ENCODE measurements at regions not wholly inside any gene's neighbourhood (a gene's known extent, or its start where the extent isn't known, plus 50 kb on each side); places are given as distances from the start of the nearest gene placed in this dataset.

DNA sequence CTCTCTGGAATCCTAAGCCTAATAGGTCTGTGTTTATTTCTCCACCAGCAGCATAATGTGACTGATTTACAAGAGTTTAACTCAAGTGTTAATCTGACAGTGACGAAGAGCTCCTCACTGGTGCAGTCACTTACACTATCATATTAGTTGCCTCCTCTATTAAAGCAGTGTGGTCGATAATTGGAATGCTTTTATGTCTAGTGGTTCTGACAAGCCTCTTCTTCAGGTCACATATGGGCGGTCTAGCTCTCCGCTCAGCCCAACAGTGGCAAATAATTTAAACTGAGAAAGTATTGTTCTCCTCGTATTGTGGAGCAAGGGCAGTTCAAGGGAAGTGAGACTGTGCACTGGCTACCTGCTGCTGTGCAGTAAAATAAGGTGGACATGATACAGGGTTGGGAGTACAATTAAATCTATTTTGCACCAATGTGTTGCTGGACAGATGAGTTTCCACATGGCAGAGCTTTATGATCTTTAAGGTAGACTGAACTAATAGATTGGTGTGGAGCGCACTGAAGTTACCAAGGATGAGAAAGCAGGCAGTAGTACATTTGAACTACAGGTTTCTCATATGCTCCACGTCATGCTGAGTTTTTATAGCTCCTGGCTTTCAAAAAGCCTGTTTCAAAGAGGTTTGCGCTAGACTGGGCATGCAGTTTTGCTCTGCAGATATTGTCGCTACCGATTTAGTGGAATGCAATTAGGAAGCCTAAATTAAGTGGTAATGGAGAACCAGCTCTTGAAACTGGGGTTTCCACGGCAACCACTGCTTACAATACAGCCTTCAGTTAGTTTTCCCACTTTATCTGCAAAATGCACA is 151.7 kb upstream of the POU3F3 start:
- no peak overlapping the region for H3K4me3 ChIP-seq (replicated peaks in 1 of 3; ENCODE audit: insufficient read depth in 1 of 3, low read depth in 2 of 3, low read length in 3 of 3)
- FAIRE-seq (no peak), DNase-seq (ENCODE audit: low spot score) (no peak), ATAC-seq (no peak; the same call in 2 of the 3 replicates)
- no peaks in the 10 kb centered on the region for H3K9me3 ChIP-seq (ENCODE audit: low read length)
- peaks cover 0 to 29% of the 10 kb centered on the region in 2 experiments; a peak in 4 of 5 replicates for H3K27me3 ChIP-seq (ENCODE audit: control insufficient read depth in 1 of 2, insufficient read depth in 2 of 2, low read length in 2 of 2)
- no peak overlapping the region for H2AFZ ChIP-seq (ENCODE audit: low read length)
- no peak overlapping the region for H3K4me2 ChIP-seq (ENCODE audit: low read depth, low read length)
- in situ Hi-C loops (cut with HindIII; ENCODE audit: extremely low pct_ligation_motif_present, low pct_unique_long_range_greater_than_20kb) = no loop called here
- ChIA-PET POLR2A (no interaction called here), CTCF (ENCODE audit: low intra/inter-chr PET ratio, low total read pairs) (no interaction called here)
- intact Hi-C loops (cut with micrococcal nuclease; ENCODE audit: unreplicated experiment) = no loop called here
- 33% methylated on average over 11 of the region's 11 CpGs for whole genome bisulfite sequencing (ENCODE audit: low lambda C conversion rate)
- H4K20me1 ChIP-seq (ENCODE audit: insufficient read depth, low read length) = no peaks in the 10 kb centered on the region
- no peaks in the 10 kb centered on the region for H3K79me2 ChIP-seq (ENCODE audit: insufficient read depth, low read length)
- H3K36me3 ChIP-seq (replicated peaks in 1 of 2; ENCODE audit: control insufficient read depth in 1 of 2, insufficient read depth in 2 of 2, low read length in 2 of 2) = no peaks in the 10 kb centered on the region
- H3K9ac ChIP-seq (ENCODE audit: insufficient read depth, low read depth, low read length) = no peak overlapping the region
- BruUV-seq (replicated peaks) = no TSS peak
- H3K4me1 ChIP-seq (ENCODE audit: insufficient read depth, low read length) = no peaks in the 10 kb centered on the region
- no peak overlapping the region for H3K27ac ChIP-seq (ENCODE audit: extremely low read length, insufficient read depth, low read length)
- TF ChIP-seq HOXD1 (CRISPR knock-in tag; IDR thresholded peaks at IDR 0.05) (no peak), ZNF572 (CRISPR knock-in tag; IDR thresholded peaks at IDR 0.05) (no peak), TBL1XR1 (IDR thresholded peaks at IDR 0.05; ENCODE audit: borderline replicate concordance, low read length, partially characterized antibody) (no peak), HOXA5 (CRISPR knock-in tag; IDR thresholded peaks at IDR 0.05) (no peak), CBFB (CRISPR knock-in tag; IDR thresholded peaks at IDR 0.05) (no peak), MED8 (CRISPR knock-in tag; IDR thresholded peaks at IDR 0.05; ENCODE audit: insufficient replicate concordance) (no peak), MTA1 (CRISPR knock-in tag; IDR thresholded peaks at IDR 0.05; ENCODE audit: borderline replicate concordance) (no peak), RFX3 (CRISPR knock-in tag; IDR thresholded peaks at IDR 0.05) (no peak), ZNF383 (CRISPR knock-in tag; IDR thresholded peaks at IDR 0.05; ENCODE audit: borderline replicate concordance) (no peak)
- TF ChIP-seq, protein P1, sequence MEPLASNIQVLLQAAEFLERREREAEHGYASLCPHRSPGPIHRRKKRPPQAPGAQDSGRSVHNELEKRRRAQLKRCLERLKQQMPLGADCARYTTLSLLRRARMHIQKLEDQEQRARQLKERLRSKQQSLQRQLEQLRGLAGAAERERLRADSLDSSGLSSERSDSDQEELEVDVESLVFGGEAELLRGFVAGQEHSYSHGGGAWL (CRISPR knock-in tag; IDR thresholded peaks at IDR 0.05) = no peak
- TF ChIP-seq, protein P2, sequence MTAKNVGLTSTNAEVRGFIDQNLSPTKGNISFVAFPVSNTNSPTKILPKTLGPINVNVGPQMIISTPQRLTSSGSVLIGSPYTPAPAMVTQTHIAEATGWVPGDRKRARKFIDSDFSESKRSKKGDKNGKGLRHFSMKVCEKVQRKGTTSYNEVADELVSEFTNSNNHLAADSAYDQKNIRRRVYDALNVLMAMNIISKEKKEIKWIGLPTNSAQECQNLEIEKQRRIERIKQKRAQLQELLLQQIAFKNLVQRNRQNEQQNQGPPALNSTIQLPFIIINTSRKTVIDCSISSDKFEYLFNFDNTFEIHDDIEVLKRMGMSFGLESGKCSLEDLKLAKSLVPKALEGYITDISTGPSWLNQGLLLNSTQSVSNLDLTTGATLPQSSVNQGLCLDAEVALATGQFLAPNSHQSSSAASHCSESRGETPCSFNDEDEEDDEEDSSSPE (CRISPR knock-in tag; IDR thresholded peaks at IDR 0.05) = no peak
- TF ChIP-seq, protein P3, sequence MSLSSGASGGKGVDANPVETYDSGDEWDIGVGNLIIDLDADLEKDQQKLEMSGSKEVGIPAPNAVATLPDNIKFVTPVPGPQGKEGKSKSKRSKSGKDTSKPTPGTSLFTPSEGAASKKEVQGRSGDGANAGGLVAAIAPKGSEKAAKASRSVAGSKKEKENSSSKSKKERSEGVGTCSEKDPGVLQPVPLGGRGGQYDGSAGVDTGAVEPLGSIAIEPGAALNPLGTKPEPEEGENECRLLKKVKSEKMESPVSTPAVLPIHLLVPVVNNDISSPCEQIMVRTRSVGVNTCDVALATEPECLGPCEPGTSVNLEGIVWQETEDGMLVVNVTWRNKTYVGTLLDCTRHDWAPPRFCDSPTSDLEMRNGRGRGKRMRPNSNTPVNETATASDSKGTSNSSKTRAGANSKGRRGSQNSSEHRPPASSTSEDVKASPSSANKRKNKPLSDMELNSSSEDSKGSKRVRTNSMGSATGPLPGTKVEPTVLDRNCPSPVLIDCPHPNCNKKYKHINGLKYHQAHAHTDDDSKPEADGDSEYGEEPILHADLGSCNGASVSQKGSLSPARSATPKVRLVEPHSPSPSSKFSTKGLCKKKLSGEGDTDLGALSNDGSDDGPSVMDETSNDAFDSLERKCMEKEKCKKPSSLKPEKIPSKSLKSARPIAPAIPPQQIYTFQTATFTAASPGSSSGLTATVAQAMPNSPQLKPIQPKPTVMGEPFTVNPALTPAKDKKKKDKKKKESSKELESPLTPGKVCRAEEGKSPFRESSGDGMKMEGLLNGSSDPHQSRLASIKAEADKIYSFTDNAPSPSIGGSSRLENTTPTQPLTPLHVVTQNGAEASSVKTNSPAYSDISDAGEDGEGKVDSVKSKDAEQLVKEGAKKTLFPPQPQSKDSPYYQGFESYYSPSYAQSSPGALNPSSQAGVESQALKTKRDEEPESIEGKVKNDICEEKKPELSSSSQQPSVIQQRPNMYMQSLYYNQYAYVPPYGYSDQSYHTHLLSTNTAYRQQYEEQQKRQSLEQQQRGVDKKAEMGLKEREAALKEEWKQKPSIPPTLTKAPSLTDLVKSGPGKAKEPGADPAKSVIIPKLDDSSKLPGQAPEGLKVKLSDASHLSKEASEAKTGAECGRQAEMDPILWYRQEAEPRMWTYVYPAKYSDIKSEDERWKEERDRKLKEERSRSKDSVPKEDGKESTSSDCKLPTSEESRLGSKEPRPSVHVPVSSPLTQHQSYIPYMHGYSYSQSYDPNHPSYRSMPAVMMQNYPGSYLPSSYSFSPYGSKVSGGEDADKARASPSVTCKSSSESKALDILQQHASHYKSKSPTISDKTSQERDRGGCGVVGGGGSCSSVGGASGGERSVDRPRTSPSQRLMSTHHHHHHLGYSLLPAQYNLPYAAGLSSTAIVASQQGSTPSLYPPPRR (CRISPR knock-in tag; IDR thresholded peaks at IDR 0.05; ENCODE audit: borderline replicate concordance) = no peak
- TF ChIP-seq, protein P4, sequence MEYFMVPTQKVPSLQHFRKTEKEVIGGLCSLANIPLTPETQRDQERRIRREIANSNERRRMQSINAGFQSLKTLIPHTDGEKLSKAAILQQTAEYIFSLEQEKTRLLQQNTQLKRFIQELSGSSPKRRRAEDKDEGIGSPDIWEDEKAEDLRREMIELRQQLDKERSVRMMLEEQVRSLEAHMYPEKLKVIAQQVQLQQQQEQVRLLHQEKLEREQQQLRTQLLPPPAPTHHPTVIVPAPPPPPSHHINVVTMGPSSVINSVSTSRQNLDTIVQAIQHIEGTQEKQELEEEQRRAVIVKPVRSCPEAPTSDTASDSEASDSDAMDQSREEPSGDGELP (IDR thresholded peaks at IDR 0.05; ENCODE audit: borderline replicate concordance, low read depth) = no peak
- TF ChIP-seq, protein P5, sequence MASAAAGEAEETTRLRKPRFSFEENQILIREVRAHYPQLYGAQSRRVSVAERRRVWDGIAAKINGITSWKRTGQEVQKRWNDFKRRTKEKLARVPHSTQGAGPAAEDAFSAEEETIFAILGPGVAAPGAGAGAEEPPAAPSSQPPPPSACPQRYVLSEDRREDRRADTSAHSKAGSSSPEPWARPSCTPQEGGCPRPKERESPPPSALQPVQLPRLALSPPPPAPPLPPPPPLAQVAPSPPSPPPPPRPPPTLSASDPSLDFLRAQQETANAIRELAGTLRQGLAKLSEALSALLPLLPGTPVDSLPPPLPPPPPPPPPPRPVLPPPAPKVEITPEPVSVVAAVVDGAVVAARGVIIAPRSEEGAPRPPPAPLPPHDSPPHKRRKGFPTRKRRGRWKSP (CRISPR knock-in tag; IDR thresholded peaks at IDR 0.05) = no peak

Data from HepG2 (cell line).